Superior temporal gyrus (tissue), 1 donor: ENCODE measurements at regions not wholly inside any gene's neighbourhood (a gene's known extent, or its start where the extent isn't known, plus 50 kb on each side); places are given as distances from the start of the nearest gene placed in this dataset.
A peak's percentile ranks its signal among the peaks of the same experiment; 100 is the strongest.

Experiments used
- DNase-seq: peaks from one replicate; pipeline ENCODE4 v3.0.0-alpha.2; 2016; ENCODE audit errors: extremely low spot score

GRCh38 chr7:11895337-11895736 lies 63.3 kb upstream of the THSD7A start:
- DNase-seq = no peak

DNA sequence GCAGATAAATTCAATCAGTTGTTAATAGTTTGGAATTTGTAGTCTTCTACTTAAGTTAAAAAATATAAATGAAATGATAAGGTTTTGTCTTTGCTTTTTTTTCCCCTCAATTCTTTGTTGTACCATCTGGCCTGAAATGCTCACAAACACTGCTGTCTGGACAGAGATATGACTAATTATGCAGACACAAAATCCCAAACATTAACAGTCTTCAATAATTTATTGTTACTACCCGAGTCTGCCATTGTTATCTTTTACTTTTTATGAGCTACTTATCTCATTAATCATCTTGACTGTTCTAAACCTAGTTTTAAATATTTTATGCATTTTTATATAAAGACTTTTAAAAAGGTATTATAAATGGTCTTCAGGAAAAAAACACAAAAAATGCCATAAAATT lies 64.7 kb upstream of the THSD7A start:
- no peak for DNase-seq

DNA sequence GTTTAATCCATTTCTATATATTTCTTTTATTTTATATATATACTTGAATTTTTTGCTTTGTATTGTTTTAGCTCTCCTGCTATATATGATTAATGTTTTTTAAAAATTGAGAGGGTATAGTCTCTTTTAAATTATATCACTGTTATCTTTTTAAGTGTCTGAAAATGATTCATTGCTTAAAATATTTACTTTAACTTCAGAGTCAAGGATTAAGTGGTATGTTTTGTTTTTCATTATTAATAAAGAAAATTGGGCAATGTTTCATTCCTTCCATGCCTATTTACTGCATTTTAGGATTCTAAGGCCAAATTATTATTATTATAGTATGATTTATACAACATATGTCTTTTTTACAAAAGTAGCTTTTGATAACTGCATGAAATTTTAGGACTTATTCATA lies 67.2 kb upstream of the THSD7A start:
- DNase-seq = no peak

- DNase-seq = no peak
Observed at GRCh38 chr7:11910253-11910652, 78.3 kb upstream of the THSD7A start.

GRCh38 chr7:11911900-11912299 lies 79.9 kb upstream of the THSD7A start:
- DNase-seq = no peak

DNA sequence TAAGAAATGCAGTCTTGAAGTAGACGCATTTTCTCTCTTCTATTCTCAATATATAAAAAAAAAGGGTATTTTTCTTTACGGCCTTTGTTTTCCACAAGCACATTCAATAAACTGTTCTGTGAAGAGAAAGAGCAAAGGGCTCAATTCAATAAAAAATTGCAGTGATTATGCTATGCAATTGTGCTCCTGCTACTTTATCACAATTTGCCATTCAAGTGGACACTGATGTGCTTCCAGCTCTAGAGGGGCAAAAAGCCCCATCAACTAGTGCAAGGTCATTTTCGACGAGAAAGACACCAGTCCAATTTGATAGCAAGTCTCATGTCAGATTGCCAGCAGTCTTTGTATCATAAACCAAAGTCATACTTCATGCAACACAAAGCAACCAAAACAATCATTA lies 82.6 kb upstream of the THSD7A start:
- no peak for DNase-seq

DNA sequence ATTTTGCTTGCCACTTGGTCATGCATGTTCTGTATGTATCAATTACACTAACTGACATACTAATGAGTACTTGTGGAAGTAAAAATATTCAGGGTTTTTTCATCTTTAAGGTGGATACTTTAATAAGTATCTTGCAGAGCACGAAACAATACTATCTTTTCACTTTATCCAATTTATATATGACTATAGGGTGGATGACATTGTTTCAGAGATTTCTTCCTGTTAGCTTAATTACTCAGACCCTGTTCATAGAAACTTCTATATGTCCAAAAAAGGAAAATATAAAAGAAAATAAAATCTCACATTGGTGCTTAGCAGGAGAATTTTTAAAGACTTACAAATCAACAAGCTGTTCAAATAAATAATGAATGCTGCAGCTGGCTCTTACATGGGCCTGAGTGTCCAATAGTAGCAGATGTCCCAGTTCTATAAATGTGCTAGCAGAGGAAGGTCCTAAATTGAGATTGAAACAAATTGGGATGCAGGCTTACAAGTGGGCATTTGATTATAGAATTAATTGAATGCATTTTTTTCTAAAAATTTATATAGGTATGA lies 91.5 kb upstream of the THSD7A start:
- peak; percentile 21 for DNase-seq

DNA sequence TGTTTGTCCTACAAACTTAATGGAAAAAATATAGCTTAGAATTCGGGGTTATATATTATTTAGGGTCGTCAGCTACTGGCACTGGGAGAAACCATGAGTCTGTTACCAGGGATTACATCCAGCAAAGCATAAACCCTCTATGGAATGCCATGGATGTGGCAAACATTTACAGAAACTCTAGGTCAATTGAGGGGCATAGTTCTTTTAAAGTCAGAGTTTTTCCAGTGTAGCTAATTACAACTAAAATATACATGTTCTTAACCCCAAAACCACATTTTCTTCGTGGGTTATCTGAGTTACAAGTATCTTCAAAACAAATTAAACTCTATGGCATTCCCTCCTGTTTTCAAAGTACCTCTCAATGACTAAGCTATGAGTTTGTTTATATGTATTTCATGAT lies 99.3 kb upstream of the THSD7A start:
- DNase-seq = no peak

GRCh38 chr7:11934796-11935195 lies 102.8 kb upstream of the THSD7A start:
- DNase-seq = no peak

- no peak for DNase-seq
Observed at GRCh38 chr7:11935905-11936304, 103.9 kb upstream of the THSD7A start.

- DNase-seq = no peak
Observed at GRCh38 chr7:11946794-11947193, 114.8 kb upstream of the THSD7A start.

DNA sequence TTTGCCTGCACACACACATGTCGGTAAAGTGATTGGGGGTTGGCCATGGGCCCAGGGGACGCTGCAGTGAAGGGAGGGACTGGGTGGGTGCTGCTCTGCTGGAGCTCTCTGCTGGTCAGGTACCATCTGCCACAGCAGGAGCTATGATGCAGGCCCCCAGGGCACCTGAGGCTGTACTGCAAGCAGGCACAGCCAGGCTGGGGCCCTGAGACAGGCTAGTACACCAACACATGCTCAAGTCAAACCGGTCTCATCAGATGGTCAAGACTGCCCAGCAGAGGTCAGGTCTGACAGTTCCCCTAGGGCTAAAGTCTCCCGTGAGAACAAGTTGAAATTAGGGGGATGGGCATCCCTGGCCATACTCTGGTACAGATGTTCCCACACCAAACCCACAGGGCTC lies 118.3 kb upstream of the THSD7A start:
- no peak for DNase-seq

DNA sequence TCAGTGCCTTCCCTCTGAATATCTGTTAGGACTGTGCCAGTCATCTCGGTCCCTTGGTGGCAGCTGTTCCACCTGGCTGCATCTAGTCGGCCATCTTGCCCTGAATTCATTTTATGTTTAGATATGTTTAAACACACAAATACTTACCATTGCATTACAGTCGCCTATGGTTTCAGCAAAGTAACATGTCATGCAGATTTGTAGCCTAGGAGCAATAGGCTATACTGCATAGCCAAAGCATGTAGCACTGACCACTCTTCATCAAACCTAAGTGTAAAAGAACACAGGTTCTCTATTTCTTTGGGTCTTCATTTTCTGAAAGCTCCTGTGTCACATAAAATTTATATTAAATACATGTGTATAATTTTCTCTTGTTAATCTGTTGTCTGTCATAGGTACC lies 118.9 kb upstream of the THSD7A start:
- no peak for DNase-seq

GRCh38 chr7:11951909-11952308 lies 119.9 kb upstream of the THSD7A start:
- no peak for DNase-seq

- no peak for DNase-seq
Observed at GRCh38 chr7:11952972-11953371, 121.0 kb upstream of the THSD7A start.

DNA sequence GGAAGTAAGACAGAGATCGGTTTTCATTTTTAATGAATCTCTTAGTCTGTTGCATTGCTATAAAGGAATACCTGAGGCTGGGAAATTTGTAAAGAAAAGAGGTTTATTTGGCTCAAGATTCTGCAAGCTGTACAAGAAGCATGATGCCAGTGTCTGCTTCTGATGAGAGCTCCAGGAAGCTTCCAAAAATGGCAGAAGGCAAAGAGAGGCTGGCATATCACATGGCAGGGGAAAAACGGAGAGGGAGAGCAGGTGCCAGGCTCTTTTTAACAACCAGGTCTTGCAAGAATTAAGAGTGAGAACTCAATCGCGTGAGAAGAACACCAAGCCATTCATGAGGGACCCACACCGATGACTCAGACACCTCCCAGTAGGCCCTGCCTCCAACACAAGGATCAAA lies 125.0 kb upstream of the THSD7A start:
- DNase-seq = no peak

DNA sequence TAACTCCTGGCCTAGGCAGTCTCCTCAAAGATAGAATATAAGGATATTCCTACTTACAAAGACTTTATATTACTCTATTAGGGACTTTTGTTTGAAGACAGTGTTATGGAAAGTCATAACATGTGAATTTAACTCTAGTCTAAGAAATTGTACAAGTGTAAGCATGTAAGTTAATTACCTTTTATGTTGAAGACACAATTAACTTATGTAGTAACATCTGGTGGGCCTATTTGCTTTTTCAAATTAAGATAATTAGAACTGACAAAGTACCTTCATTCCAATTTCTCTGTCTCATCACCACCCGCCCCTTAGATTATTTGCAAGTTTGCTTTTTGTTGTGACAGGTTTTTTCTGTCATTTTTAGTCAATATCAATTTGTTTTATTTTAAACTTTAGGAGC lies 126.0 kb upstream of the THSD7A start:
- DNase-seq = no peak

- DNase-seq = no peak
Observed at GRCh38 chr7:11959121-11959520, 127.1 kb upstream of the THSD7A start.

DNA sequence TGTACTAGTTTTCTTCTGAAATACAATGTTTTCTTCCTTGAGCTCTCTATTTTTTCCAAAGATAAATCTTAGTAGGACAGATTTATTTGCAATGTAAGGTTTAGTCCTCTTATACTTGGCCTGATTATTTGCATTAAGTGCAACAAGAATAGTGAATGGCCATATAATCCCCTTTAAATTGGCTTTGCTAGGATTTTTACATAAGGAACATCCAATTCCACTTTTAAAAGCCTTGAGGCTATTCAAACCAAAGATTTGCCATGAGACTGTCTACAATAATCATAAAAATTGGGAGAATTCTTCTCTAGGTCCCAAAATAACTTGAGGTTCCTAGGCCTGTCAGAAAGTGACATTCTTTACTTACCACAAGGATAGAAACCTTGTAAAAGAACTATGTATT lies 128.6 kb upstream of the THSD7A start:
- no peak for DNase-seq

- DNase-seq = no peak
Observed at GRCh38 chr7:11969643-11970042, 137.6 kb upstream of the THSD7A start.

DNA sequence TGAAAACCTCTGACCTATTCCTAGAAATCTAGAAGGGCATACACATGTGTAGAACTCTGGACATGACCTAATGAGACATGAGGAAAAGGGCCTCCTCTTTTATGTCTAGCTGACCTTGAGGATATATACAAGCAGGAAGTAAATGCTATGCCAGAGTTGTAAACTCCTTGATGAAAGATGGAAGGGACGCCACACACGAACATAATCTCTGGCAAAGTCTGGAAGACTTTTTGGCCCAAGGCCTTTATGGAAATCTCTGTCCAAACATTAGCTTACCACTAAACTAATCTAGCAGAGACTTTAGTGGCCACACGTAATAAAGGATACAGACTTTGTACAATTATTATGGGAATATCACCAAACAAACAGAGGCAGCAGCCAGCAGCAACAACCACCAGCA lies 138.1 kb upstream of the THSD7A start:
- no peak for DNase-seq

- DNase-seq = no peak
Observed at GRCh38 chr7:11985376-11985775, 153.4 kb upstream of the THSD7A start.

DNA sequence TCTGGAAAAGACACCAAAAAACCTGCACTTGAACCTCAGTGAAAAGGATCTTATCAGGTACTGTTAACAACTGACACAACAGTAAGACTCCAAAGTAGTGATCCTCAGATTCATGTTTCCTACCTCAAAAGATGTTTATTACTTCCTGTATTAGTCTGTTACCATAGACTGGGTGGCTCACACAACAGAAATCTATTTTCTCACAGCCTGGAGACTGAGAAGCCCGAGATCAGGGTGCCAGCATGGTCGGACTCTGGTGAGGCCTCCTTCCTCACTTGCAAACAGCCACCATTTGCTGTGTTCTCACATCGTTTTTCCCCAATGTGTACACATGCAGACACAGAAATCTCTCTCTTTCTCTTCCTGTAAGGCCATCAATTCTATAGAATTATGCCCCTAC lies 154.0 kb upstream of the THSD7A start:
- no peak for DNase-seq

DNA sequence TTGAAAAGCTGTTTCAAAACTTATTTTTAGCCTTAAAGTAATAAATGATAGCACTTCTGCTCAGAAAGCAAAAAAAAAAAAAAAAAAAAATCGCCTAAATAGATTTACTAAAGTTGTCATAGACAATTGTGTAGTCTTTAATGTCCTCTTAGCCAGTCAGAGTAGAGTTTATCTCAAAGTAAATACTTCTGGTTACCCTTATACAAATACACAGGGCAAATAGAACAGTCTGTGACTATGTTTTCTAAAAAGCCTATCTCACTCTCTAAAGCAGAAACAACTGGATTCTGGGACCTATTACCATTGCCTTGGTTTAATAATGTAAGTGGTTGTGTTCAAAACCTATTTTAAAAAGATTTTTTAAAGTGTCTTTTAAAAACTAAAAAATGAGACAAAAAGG lies 156.2 kb upstream of the THSD7A start:
- DNase-seq = no peak

DNA sequence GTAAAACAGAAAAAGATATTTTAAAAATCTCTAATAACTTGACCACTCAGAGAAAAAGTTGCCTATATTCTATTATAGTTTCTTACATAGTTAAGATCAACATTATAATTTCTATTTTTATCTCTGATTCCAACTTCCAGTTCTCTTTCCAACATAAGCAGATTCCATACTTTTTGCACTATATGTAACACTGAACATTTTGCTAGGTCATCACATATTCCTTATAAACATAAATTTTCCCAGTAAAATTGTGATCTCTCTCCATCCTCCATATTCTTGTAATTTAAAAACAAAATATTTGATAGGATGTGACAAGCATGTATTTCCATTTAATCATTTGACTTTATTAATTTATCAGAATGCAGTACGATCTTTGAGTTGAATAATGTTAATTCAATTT lies 170.4 kb upstream of the THSD7A start:
- no peak for DNase-seq
